B cell (primary cell): ENCODE measurements at regions not wholly inside any gene's neighbourhood (a gene's known extent, or its start where the extent isn't known, plus 50 kb on each side); places are given as distances from the start of the nearest gene placed in this dataset.

Experiments used
- EZH2 ChIP-seq: IDR thresholded peaks from 2 replicates; pipeline ENCODE4 v1.6.1; 2012; ENCODE audit warnings: borderline replicate concordance, low read depth, mild to moderate bottlenecking, moderate library complexity, low read length; ENCODE audit not compliant: insufficient read depth, poor library complexity, severe bottlenecking
- TF ChIP-seq, protein P1 (sequence below): fragments of 200-600 bp; IDR thresholded peaks from one replicate; pipeline ENCODE4 v1.8.0; 2022; ENCODE audit warnings: antibody characterized with exemption, mild to moderate bottlenecking

DNA sequence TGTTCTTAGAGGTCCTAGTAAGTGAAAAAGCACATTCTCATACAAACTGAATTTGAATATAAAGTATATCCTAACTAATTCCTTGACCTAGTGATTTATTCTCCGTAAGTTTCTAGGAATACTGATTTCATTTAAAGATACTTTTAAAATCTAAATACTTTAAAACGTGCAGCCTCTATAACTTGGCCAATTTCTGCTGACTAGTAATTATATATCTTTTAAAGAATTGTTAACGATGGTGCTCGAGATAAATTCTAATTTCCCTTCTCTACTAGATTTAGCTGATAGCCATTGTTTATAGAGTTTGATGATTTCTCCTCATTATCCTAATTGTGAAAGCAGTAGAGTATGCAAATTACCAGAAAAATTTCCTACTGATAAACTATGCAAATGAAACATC, 257.9 kb downstream of the ADAMTS20 start:
- TF ChIP-seq EZH2: no peak
- TF ChIP-seq, protein P1, sequence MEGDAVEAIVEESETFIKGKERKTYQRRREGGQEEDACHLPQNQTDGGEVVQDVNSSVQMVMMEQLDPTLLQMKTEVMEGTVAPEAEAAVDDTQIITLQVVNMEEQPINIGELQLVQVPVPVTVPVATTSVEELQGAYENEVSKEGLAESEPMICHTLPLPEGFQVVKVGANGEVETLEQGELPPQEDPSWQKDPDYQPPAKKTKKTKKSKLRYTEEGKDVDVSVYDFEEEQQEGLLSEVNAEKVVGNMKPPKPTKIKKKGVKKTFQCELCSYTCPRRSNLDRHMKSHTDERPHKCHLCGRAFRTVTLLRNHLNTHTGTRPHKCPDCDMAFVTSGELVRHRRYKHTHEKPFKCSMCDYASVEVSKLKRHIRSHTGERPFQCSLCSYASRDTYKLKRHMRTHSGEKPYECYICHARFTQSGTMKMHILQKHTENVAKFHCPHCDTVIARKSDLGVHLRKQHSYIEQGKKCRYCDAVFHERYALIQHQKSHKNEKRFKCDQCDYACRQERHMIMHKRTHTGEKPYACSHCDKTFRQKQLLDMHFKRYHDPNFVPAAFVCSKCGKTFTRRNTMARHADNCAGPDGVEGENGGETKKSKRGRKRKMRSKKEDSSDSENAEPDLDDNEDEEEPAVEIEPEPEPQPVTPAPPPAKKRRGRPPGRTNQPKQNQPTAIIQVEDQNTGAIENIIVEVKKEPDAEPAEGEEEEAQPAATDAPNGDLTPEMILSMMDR: no peak
